Lower lobe of right lung (tissue), 2 donors: ENCODE measurements at regions not wholly inside any gene's neighbourhood (a gene's known extent, or its start where the extent isn't known, plus 50 kb on each side); places are given as distances from the start of the nearest gene placed in this dataset.

Source experiments
- ATAC-seq, 2 donors: fragments of 200-7000 bp; cut with Tn5 transposase; one replicate each; pipeline ENCODE4 v1.9.1; 2020 to 2022; ENCODE audit warnings: mild to moderate bottlenecking in 2 of 2, moderate library complexity in 2 of 2
- DNase-seq: peaks from one replicate; pipeline ENCODE4 v3.0.0-alpha.2; 2020
- H3K27ac ChIP-seq: fragments of 200-600 bp; one replicate; pipeline ENCODE4 v1.8.0; 2022
- H3K27me3 ChIP-seq: fragments of 200-600 bp; one replicate; pipeline ENCODE4 v1.8.0; 2022; ENCODE audit warnings: low read depth
- H3K36me3 ChIP-seq: fragments of 200-600 bp; one replicate; pipeline ENCODE4 v1.8.0; 2022; ENCODE audit warnings: mild to moderate bottlenecking
- H3K4me1 ChIP-seq: fragments of 200-600 bp; one replicate; pipeline ENCODE4 v1.8.0; 2022
- H3K4me3 ChIP-seq: fragments of 200-600 bp; one replicate; pipeline ENCODE4 v1.8.0; 2022; ENCODE audit warnings: mild to moderate bottlenecking
- H3K9me3 ChIP-seq: fragments of 200-600 bp; one replicate; pipeline ENCODE4 v1.8.0; 2022
- intact Hi-C: fragments of 100-400 bp; cut with DNase I; formaldehyde crosslinking; loops from one replicate; pipeline ENCODE4 v1.11.0; 2022
- TF ChIP-seq, protein P1 (sequence below): fragments of 200-600 bp; IDR thresholded peaks from one replicate; pipeline ENCODE4 v1.8.0; 2022; ENCODE audit warnings: antibody characterized with exemption, mild to moderate bottlenecking
- donor health status: DM: no; HTN: yes; CAD: no; lungs with severe emphysema.

DNA sequence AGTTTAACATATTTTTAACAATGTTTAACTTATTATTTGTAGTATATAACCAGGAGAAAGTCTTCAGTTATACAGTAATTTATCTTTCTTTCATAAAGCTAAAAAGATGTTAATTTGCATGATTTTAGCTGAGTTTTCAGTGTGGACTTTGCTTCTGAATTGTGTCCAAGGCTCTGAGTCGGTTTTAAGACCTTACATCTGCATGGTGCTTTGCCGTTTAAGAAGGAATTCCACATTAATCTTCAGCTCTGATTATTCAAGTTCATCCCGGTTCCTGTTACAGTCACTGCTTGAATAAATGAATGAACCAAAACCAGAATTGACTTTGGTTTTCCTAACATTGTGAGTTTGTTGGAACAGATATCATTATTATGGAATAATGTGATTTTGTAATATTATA lies 419.7 kb upstream of the RGPD4 start:
- DNase-seq (no peak), ATAC-seq (no peak)
- H3K9me3 ChIP-seq = no peaks in the 10 kb centered on the region
- no peak overlapping the region for H3K4me3 ChIP-seq
- no peaks in the 10 kb centered on the region for H3K4me1 ChIP-seq
- intact Hi-C loops = no loop called here
- no peaks in the 10 kb centered on the region for H3K36me3 ChIP-seq
- TF ChIP-seq, protein P1, sequence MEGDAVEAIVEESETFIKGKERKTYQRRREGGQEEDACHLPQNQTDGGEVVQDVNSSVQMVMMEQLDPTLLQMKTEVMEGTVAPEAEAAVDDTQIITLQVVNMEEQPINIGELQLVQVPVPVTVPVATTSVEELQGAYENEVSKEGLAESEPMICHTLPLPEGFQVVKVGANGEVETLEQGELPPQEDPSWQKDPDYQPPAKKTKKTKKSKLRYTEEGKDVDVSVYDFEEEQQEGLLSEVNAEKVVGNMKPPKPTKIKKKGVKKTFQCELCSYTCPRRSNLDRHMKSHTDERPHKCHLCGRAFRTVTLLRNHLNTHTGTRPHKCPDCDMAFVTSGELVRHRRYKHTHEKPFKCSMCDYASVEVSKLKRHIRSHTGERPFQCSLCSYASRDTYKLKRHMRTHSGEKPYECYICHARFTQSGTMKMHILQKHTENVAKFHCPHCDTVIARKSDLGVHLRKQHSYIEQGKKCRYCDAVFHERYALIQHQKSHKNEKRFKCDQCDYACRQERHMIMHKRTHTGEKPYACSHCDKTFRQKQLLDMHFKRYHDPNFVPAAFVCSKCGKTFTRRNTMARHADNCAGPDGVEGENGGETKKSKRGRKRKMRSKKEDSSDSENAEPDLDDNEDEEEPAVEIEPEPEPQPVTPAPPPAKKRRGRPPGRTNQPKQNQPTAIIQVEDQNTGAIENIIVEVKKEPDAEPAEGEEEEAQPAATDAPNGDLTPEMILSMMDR = no peak
- H3K27me3 ChIP-seq = no peaks in the 10 kb centered on the region
- H3K27ac ChIP-seq = no peak overlapping the region

DNA sequence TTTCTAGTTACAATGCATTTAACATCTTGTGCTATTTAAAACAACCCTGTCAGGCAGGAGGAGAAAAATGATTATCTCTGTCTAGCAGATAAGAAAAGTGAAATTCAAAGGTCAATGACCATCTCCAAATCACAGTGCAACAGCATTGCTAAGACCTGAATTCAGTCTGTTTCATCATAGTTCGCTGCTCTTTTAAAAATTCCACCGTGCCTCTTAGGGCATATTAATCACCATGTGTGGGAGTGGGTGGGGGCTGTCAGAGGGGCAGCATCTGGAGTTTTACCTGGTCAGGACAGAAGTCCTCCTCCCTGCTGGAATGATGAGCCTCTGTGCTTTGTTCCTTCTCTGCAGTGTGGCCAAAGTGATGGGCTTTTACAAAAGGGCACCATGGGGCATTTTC lies 418.7 kb upstream of the RGPD4 start:
- H3K4me3 ChIP-seq = no peak overlapping the region
- H3K9me3 ChIP-seq = no peaks in the 10 kb centered on the region
- intact Hi-C loops = no loop called here
- no peak overlapping the region for H3K27ac ChIP-seq
- no peaks in the 10 kb centered on the region for H3K4me1 ChIP-seq
- DNase-seq (no peak), ATAC-seq (no peak)
- TF ChIP-seq, protein P1 = no peak
- H3K36me3 ChIP-seq = no peaks in the 10 kb centered on the region
- no peaks in the 10 kb centered on the region for H3K27me3 ChIP-seq

DNA sequence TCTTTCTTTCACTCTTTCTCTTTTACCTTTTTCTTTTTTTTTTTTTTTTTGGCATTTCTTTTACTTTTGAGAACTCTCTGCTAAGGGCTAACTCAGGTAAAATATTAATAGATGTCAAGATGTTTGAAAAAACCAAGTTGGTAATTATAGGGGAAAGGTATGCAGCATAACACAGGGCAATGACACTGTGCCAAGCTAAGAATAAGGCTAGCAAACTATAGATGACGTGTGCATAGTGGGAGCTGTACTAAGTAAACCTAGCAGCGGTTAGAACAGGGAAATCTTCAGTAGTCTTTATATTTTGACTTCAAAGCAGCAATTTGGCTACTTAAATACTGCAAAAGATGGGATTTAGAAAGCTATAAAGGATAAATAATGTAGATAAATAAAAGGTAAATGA lies 415.4 kb upstream of the RGPD4 start:
- DNase-seq = no peak
- intact Hi-C loops = no loop called here

DNA sequence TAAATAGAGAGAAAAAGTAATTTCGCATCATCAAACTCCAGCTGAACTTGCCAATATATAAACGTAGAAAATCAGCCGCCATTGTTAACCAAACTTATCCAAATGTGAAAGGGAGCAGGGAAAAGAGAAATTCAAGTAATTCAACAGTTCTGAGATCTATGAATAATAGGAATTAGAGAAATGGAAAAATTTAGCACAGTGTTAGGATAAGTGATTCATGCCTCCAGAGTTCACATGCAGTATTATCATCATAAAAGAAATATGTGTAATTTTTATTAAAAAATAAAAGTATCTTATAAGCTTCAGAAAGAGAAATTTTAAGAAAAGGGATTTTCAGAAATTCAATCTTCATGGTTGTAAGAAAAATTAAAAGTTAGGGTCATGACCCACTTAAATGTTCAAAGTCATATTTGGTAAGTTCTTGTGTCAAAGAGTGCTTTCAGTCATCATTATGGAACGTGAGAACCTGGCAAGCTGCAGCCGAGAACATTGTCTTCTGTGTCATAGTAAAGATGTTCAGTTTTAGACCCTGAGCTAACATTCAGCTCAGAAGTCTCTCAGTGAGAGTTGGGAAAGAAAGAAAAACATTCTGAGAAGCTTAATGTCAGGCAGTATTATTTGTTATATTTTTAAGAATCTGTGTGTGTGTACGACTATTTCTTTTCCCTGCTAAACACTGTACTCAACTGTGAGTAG lies 414.3 kb upstream of the RGPD4 start:
- TF ChIP-seq, protein P1 = no peak
- no peak overlapping the region for H3K27ac ChIP-seq
- ATAC-seq = no peak
- H3K9me3 ChIP-seq = no peaks in the 10 kb centered on the region
- no peak for DNase-seq
- H3K4me3 ChIP-seq = no peak overlapping the region
- intact Hi-C loops = no loop called here
- no peaks in the 10 kb centered on the region for H3K36me3 ChIP-seq
- no peaks in the 10 kb centered on the region for H3K4me1 ChIP-seq
- H3K27me3 ChIP-seq = no peaks in the 10 kb centered on the region

More for the DNA sequence above, 415.4 kb upstream of the RGPD4 start:
- TF ChIP-seq, protein P1 = no peak
- Histone ChIP-seq H3K27ac (no peak overlapping the region), H3K4me3 (no peak overlapping the region), H3K27me3 (no peaks in the 10 kb centered on the region), H3K4me1 (no peaks in the 10 kb centered on the region), H3K9me3 (no peaks in the 10 kb centered on the region), H3K36me3 (no peaks in the 10 kb centered on the region)
- peak; percentile 48 to 51 for ATAC-seq

DNA sequence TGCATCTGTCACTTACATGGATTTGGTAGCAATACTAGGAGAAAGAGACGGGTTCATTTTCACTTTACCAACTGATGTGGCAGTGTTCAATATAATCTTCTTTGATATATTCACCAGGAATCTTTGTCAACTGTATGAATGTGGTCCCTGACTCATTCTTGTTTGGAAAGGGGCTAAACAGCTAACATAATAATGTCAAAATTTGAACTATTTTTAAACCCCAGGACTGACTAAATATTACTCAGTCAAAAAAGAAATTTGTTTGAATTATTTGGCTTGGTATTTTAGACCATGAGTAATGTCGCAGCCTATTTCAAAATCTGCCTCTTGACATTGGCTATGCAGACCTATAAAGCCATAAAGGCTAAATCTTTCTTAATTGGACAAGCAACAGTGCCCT lies 413.7 kb upstream of the RGPD4 start:
- intact Hi-C loops = no loop called here
- ATAC-seq = no peak
- TF ChIP-seq, protein P1 = no peak
- H3K9me3 ChIP-seq = no peaks in the 10 kb centered on the region
- DNase-seq = no peak
- no peak overlapping the region for H3K4me3 ChIP-seq
- no peaks in the 10 kb centered on the region for H3K36me3 ChIP-seq
- H3K27me3 ChIP-seq = no peaks in the 10 kb centered on the region
- H3K4me1 ChIP-seq = no peaks in the 10 kb centered on the region
- H3K27ac ChIP-seq = no peak overlapping the region
